ENCODE measurements at regions not wholly inside any gene's neighbourhood (a gene's known extent, or its start where the extent isn't known, plus 50 kb on each side); places are given as distances from the start of the nearest gene placed in this dataset.

DNA sequence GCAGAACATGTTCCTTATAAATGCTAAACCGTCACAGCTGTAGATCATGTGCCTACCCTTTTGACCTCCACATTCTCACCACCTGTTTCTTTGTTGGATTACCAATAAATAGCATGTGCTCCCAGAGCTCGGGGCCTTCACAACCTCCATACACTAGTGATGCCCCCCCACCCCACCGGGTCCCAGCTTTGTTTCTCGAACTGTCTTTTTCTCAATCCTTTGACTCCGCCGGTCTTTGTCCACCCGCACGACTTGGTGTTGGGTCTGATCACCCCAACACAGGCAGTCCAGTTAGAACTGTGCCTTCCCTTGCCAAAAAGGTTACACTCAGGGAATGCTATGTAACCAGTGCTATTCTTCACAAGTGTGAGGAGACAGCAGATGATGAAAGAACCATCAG lies 485.9 kb upstream of the C9orf72 start:
- intact Hi-C loops (cut with micrococcal nuclease) = no loop called here
- Histone ChIP-seq H2AFZ (ENCODE audit: low read depth, low read length, poor library complexity, severe bottlenecking) (no peak overlapping the region), H3K4me2 (ENCODE audit: low read length) (no peak overlapping the region), H3K27ac (ENCODE audit: low read depth, low read length) (no peak overlapping the region), H3K36me3 (ENCODE audit: control insufficient read depth in 1 of 2, insufficient read depth in 2 of 2, low read length in 2 of 2) (no peaks in the 10 kb centered on the region), H3K9me2 (ENCODE audit: insufficient read depth) (no peaks in the 10 kb centered on the region), H3K79me2 (ENCODE audit: insufficient read depth, low read length) (no peaks in the 10 kb centered on the region), H3K9ac (ENCODE audit: low read length) (no peak overlapping the region), H3K27me3 (ENCODE audit: insufficient read depth, low read length) (no peaks in the 10 kb centered on the region), H3K4me1 (ENCODE audit: control insufficient read depth in 1 of 2, insufficient read depth in 2 of 2, low read length in 2 of 2) (no peaks in the 10 kb centered on the region), H4K20me1 (ENCODE audit: insufficient read depth) (no peaks in the 10 kb centered on the region), H3K4me3 (replicated peaks in 1 of 2; ENCODE audit: low read depth in 1 of 2, low read length in 2 of 2) (no peak overlapping the region), H3K9me3 (ENCODE audit: control insufficient read depth in 1 of 2, insufficient read depth in 1 of 2, low read depth in 1 of 2, low read length in 2 of 2) (peaks cover 0 to 3% of the 10 kb centered on the region in 2 experiments; a peak in 1 of 4 replicates)
- BruUV-seq (replicated peaks) = no TSS peak
- TF ChIP-seq ZFX (IDR thresholded peaks at IDR 0.05) = no peak
- no peak for TF ChIP-seq FOSL1 (IDR thresholded peaks at IDR 0.05; ENCODE audit: low read depth)
- TF ChIP-seq ELF1 (IDR thresholded peaks at IDR 0.05; ENCODE audit: borderline replicate concordance, low read depth) = no peak
- TF ChIP-seq, protein P1, sequence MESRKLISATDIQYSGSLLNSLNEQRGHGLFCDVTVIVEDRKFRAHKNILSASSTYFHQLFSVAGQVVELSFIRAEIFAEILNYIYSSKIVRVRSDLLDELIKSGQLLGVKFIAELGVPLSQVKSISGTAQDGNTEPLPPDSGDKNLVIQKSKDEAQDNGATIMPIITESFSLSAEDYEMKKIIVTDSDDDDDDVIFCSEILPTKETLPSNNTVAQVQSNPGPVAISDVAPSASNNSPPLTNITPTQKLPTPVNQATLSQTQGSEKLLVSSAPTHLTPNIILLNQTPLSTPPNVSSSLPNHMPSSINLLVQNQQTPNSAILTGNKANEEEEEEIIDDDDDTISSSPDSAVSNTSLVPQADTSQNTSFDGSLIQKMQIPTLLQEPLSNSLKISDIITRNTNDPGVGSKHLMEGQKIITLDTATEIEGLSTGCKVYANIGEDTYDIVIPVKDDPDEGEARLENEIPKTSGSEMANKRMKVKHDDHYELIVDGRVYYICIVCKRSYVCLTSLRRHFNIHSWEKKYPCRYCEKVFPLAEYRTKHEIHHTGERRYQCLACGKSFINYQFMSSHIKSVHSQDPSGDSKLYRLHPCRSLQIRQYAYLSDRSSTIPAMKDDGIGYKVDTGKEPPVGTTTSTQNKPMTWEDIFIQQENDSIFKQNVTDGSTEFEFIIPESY (IDR thresholded peaks at IDR 0.05; ENCODE audit: extremely low read depth, insufficient replicate concordance, low read length) = no peak
- TF ChIP-seq, protein P2, sequence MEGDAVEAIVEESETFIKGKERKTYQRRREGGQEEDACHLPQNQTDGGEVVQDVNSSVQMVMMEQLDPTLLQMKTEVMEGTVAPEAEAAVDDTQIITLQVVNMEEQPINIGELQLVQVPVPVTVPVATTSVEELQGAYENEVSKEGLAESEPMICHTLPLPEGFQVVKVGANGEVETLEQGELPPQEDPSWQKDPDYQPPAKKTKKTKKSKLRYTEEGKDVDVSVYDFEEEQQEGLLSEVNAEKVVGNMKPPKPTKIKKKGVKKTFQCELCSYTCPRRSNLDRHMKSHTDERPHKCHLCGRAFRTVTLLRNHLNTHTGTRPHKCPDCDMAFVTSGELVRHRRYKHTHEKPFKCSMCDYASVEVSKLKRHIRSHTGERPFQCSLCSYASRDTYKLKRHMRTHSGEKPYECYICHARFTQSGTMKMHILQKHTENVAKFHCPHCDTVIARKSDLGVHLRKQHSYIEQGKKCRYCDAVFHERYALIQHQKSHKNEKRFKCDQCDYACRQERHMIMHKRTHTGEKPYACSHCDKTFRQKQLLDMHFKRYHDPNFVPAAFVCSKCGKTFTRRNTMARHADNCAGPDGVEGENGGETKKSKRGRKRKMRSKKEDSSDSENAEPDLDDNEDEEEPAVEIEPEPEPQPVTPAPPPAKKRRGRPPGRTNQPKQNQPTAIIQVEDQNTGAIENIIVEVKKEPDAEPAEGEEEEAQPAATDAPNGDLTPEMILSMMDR (IDR thresholded peaks at IDR 0.05 in 2 of 3, conservative IDR thresholded peaks at IDR 0.05 in 1 of 3; ENCODE audit: borderline replicate concordance in 1 of 3, insufficient read depth in 1 of 3, low read depth in 2 of 3, low read length in 2 of 3) = no peak
- TF ChIP-seq CEBPB (IDR thresholded peaks at IDR 0.05; ENCODE audit: low read depth) = no peak
- no peak for TF ChIP-seq TCF7L2 (IDR thresholded peaks at IDR 0.05; ENCODE audit: borderline replicate concordance, extremely low read depth, insufficient read depth, insufficient read length)
- no peak for TF ChIP-seq JUND (IDR thresholded peaks at IDR 0.05)
- no peak for TF ChIP-seq EGR1 (IDR thresholded peaks at IDR 0.05; ENCODE audit: low read depth)
- TF ChIP-seq POLR2AphosphoS5 (IDR thresholded peaks at IDR 0.05; ENCODE audit: low read depth, low read length) = no peak
- TF ChIP-seq EZH2 (IDR thresholded peaks at IDR 0.05) = no peak
- TF ChIP-seq RAD21 (IDR thresholded peaks at IDR 0.05; ENCODE audit: low read depth) = no peak
- TF ChIP-seq EZH2phosphoT487 (IDR thresholded peaks at IDR 0.05; ENCODE audit: borderline replicate concordance) = no peak
- TF ChIP-seq SP1 (IDR thresholded peaks at IDR 0.05; ENCODE audit: low read depth) = no peak
- TF ChIP-seq, protein P3, sequence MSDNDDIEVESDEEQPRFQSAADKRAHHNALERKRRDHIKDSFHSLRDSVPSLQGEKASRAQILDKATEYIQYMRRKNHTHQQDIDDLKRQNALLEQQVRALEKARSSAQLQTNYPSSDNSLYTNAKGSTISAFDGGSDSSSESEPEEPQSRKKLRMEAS (IDR thresholded peaks at IDR 0.05) = no peak
- no peak for TF ChIP-seq SIN3A (IDR thresholded peaks at IDR 0.05; ENCODE audit: low read depth)
- no peak for TF ChIP-seq CBX3 (IDR thresholded peaks at IDR 0.05; ENCODE audit: low read depth)
- TF ChIP-seq YY1 (IDR thresholded peaks at IDR 0.05; ENCODE audit: extremely low read depth, insufficient replicate concordance, low read depth, low read length) = no peak
- no peak for TF ChIP-seq SRF (IDR thresholded peaks at IDR 0.05; ENCODE audit: low read depth)
- CTCF ChIA-PET = no interaction called here
- DNase-seq (ENCODE audit: low read depth, low spot score) (no peak), ATAC-seq (no peak)
- POLR2A ChIA-PET = no interaction called here
- RAD21 ChIA-PET (ENCODE audit: low non-redundant PET in 1 of 2, low total read pairs in 2 of 2, uncharacterized antibody in 2 of 2, unreplicated experiment in 2 of 2) = no interaction called here
